ENCODE measurements at regions not wholly inside any gene's neighbourhood (a gene's known extent, or its start where the extent isn't known, plus 50 kb on each side); places are given as distances from the start of the nearest gene placed in this dataset.

GRCh38 chr14:48598458-48598857 is 923.1 kb upstream of the MDGA2 start:
- no peak overlapping the region for H3K4me3 Mint-ChIP-seq
- no peaks in the 10 kb centered on the region for H3K27me3 Mint-ChIP-seq (ENCODE audit: low read depth)
- H3K36me3 Mint-ChIP-seq (ENCODE audit: low read depth), result no peaks in the 10 kb centered on the region
- no peak overlapping the region for H3K27ac Mint-ChIP-seq (ENCODE audit: unreplicated experiment)
- H3K9me3 Mint-ChIP-seq, result no peaks in the 10 kb centered on the region
- TF ChIP-seq CTCF (conservative IDR thresholded peaks at IDR 0.05), result no peak
- H3K4me1 Mint-ChIP-seq, result no peaks in the 10 kb centered on the region
- no peak for DNase-seq (ENCODE audit: low read depth, low spot score)

- no peaks in the 10 kb centered on the region for H3K27me3 Mint-ChIP-seq (ENCODE audit: low read depth)
- H3K9me3 Mint-ChIP-seq, result no peaks in the 10 kb centered on the region
- no peak for DNase-seq (ENCODE audit: low read depth, low spot score)
- H3K27ac Mint-ChIP-seq (ENCODE audit: unreplicated experiment), result no peak overlapping the region
- H3K4me3 Mint-ChIP-seq, result no peak overlapping the region
- no peak for TF ChIP-seq CTCF (conservative IDR thresholded peaks at IDR 0.05)
- H3K36me3 Mint-ChIP-seq (ENCODE audit: low read depth), result no peaks in the 10 kb centered on the region
- peaks cover 22% of the 10 kb centered on the region for H3K4me1 Mint-ChIP-seq
These were observed 910.7 kb upstream of the MDGA2 start for GRCh38 chr14:48586099-48586498.

DNA sequence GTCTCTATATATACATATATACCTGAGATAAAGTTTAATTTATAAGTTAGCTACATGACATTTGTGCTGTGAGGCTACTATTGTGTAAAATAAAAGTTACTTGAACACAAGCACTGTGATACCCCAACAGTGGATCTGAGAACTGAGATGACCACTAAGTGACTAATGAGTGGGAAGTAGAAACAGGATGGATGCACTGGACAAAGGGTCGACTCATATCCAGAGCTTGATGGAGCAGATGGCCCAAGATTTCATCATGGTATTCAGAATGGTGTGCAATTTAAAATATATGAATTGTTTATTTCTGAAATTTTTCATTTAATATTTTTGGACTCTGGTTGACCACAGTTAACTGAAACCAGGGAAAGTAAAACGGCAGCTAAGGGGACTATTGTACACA is 908.6 kb upstream of the MDGA2 start:
- no peak for TF ChIP-seq CTCF (conservative IDR thresholded peaks at IDR 0.05)
- DNase-seq (ENCODE audit: low read depth, low spot score), result no peak
- Mint-ChIP-seq H3K27ac (ENCODE audit: unreplicated experiment) (no peak overlapping the region), H3K4me1 (peaks cover 14% of the 10 kb centered on the region), H3K9me3 (no peaks in the 10 kb centered on the region), H3K4me3 (no peak overlapping the region), H3K27me3 (ENCODE audit: low read depth) (no peaks in the 10 kb centered on the region), H3K36me3 (ENCODE audit: low read depth) (no peaks in the 10 kb centered on the region)

DNA sequence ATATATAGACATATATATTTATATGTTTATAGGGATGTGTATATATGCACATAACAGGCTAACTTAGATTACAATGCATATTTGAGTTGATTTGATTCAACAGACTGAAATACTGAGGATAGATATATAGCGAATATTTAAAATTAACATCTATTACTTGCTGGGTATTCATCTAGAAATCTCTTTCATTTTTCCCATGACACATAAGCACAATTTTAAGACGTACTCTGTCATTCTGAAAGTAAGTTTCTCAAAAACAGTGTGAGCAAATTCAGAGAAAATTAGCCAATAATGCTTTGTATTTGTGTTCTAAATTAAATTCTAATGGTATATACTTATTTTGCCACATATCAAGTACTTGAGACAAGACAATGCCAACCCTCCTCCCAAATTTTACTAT is 907.5 kb upstream of the MDGA2 start:
- DNase-seq (ENCODE audit: low read depth, low spot score), result no peak
- no peak for TF ChIP-seq CTCF (conservative IDR thresholded peaks at IDR 0.05)
- Mint-ChIP-seq H3K4me1 (peaks cover 14% of the 10 kb centered on the region), H3K9me3 (no peaks in the 10 kb centered on the region), H3K4me3 (no peak overlapping the region), H3K27me3 (ENCODE audit: low read depth) (no peaks in the 10 kb centered on the region), H3K27ac (ENCODE audit: unreplicated experiment) (no peak overlapping the region), H3K36me3 (ENCODE audit: low read depth) (no peaks in the 10 kb centered on the region)

DNA sequence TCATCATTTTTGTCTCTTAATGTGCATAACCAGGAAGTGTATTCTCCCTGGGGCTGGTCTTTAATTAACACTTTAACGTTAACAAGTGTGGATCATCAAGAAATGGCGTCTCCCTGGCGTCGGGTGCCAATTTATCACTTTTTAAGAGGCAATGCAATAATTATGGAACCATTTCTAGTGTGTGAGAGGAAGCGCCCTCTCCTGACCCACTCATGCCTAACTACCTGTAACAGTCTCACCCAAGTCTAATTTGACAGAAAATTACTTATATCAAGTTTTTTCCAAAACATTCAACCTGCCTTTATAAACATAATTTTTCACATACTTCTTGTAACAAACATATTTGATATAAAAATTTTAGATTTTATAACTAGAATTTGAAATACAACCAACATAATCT is 905.3 kb upstream of the MDGA2 start:
- Mint-ChIP-seq H3K4me3 (no peak overlapping the region), H3K9me3 (no peaks in the 10 kb centered on the region), H3K4me1 (peaks cover 4% of the 10 kb centered on the region), H3K36me3 (ENCODE audit: low read depth) (no peaks in the 10 kb centered on the region), H3K27me3 (ENCODE audit: low read depth) (no peaks in the 10 kb centered on the region), H3K27ac (ENCODE audit: unreplicated experiment) (no peak overlapping the region)
- no peak for DNase-seq (ENCODE audit: low read depth, low spot score)
- no peak for TF ChIP-seq CTCF (conservative IDR thresholded peaks at IDR 0.05)

DNA sequence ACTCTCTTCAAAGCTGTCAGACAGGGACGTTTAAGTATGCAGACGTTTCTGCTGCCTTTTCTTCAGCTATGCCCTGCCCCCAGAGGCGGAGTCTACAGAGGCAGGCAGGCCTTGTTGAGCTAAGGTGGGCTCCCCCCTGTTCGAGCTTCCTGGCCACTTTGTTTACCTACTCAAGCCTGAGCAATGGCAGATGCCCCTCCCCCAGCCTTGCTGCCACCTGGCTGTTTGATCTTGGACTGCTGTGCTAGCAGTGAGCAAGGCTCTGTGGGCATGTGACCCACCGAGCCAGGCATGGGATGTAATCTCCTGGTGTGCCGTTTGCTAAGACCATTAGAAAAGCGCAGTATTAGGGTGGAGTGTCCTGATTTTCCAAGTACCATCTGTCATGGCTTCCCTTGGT is 900.4 kb upstream of the MDGA2 start:
- no peak for DNase-seq (ENCODE audit: low read depth, low spot score)
- Mint-ChIP-seq H3K27me3 (ENCODE audit: low read depth) (no peaks in the 10 kb centered on the region), H3K4me3 (no peak overlapping the region), H3K27ac (ENCODE audit: unreplicated experiment) (no peak overlapping the region), H3K36me3 (ENCODE audit: low read depth) (peaks cover 5% of the 10 kb centered on the region), H3K4me1 (no peaks in the 10 kb centered on the region), H3K9me3 (peaks cover 8% of the 10 kb centered on the region)
- TF ChIP-seq CTCF (conservative IDR thresholded peaks at IDR 0.05), result no peak
